HPDE6-E6E7 (cell line): ENCODE measurements at regions not wholly inside any gene's neighbourhood (a gene's known extent, or its start where the extent isn't known, plus 50 kb on each side); places are given as distances from the start of the nearest gene placed in this dataset.
A peak's percentile ranks its signal among the peaks of the same experiment; 100 is the strongest.
"Not testable (repeated sequence)": the region's sequence is repeated elsewhere in the genome, so short reads cannot be mapped to it uniquely, and the experiment has no call there.

Experiments used
- DNase-seq: peaks from one replicate; pipeline ENCODE4 v3.0.0; 2011; ENCODE audit warnings: missing footprints; ENCODE audit errors: extremely low spot score

DNA sequence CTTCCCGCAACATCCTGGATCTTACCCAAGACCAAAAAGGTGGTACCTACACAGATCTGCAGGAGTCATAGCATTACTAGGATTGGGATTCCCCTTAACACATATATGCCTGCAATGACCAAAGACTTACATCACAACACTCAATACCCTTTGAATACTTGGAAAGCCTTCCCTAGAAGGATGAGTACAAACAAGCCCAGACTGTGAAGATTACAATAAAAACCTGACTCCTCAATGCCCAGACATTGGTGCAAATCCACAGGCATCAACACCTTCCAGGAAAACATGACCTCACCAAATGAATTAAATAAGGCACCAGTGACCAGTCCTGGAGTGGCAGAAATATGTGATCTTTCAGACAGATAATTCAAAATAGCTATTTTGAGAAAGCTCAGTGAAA, 326.8 kb downstream of the TBL1XR1 start:
- DNase-seq, result no peak

DNA sequence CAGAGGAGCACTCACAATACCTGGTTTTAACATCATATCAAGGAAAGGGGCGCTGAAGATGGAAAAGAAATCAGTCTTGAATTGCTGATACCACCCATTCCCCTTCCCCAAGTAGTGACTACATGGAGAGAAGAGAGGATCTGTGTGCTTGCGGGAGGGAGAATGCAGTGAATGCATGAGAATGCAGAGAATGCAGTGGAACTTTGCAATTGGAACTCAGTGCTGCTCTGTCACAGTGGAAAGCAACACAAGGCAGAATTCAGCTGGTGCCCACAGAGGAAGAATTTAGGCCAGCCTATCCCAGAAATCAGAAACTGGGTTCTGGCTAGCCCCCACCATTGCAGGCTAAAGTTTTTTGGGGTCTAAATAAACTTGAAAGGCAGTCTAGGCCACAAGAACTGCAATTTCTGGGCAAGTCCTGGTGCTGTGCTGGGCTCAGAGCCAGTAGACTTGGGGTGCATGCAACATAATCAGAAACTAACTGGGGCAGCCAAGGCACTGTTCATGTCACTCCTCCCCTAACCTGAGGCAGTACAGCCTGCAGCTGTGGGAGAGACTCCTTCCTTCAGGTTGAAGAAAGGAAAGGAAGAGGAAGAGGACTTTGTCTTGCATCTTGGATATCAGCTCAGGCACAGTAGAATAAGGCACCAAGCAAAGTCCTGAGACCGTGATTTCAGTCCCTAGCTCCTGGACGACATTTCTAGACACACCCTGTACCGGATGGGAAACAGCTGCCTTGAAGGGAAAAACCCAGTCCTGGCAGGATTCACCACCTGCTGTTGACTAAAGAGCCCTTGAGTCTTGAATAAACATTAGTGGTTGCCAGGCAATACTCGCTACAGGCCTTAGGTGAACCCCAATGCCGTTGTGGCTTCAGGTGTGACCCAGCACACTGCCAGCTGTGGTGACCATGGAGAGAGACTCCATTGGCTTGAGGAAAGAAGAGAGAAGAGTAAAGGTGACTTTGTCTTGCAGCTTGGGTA, 329.3 kb downstream of the TBL1XR1 start:
- no peak for DNase-seq

DNA sequence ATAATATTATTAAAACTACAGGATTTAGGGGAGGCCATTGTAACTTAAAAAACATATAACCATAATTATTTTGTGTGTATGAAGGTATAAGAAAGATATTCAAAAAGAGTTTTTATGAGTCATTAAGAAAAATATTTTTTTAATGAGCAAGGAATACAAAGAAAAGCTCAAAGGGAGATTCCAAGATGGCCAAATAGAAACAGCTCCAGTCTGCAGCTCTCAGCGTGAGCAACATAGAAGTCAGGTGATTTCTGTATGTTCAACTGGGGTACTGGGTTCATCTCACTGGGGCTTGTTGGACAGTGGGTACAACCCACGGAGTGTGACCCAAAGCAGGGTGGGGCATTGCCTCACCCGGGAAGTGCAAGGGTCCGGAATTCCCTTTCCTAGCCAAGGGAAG, 336.1 kb downstream of the TBL1XR1 start:
- no peak for DNase-seq

DNA sequence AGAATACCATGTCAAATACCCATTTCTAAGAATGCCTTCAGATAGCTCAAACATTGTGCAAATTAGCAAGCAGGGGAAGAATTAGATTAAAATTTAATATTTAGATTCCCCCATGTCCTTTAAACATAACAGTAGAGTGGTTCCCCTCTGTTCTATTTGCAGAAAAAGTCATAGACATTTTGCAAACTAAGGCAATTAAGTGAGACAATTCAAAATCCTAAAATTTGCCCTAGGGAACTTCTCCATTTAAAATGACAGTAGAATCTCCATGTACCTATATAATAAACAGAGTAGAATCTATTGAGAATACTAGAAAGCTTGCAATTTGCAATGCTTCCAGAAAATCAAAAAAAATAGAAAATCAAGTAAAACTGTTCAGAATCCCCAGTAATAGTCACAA, 340.6 kb downstream of the TBL1XR1 start:
- DNase-seq, result no peak

DNA sequence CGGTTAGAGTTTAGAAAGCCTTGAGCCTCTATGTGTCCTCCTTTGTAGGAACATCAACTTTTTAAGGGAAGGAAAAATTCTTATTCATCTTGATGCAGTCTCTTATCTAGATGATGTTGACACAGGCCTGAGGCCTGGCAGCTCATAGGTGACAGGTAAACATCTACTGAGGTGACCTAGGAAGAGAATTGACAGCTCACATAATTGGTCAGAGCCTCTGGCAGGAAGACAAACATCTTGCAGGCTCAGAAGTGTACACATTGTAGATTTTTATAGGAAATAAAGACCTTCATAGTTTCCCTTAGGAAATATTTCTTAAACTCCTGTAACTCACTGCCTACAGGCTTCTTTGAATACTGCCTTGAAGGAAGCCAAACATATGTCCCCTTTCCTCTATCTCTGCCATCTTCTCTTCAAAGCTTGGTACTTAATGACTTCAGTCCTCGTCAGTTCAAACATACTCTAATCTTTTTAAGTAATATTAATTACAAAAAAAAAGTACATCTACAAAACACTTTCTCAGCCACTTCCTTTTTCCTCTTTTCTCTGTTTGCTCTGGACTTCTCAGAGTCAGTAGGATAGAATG, 341.3 kb downstream of the TBL1XR1 start:
- DNase-seq, result no peak

DNA sequence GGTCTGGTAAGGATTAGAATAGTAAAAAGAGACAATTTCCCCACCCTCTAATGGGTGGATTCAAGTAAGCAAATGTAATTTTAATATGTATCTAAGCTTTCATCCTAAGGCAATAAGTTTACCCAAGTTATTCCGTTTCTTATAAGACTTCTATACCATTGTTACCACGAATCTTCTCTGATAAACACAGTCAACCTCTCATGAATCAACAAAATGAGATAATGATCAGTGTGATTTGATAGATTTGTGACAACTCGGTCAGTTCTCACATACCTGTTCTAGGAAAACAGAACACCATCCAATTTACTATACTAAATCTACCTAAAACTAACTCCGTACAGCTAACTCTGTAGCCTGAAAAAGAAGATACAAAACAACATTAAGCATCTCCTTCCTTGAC, 342.1 kb downstream of the TBL1XR1 start:
- DNase-seq, result no peak

DNA sequence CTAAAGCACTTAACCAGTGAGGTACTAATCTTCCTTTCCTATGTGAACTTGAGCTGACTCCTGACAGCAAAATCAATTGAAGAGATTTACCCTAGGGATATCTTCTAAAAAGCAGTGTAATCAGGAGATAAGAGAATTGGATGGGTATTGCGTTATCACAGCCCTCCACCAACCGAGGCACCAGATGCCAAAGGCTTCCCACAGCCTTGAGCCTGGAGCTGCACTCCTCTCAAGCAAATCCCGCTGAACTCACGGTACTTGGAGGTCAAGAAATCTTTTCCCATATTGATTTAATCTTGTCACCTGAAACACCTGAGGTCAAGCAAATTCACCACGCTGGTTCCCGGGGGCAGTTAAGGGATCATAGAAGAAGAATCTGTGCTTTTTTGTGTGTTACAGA, 346.8 kb downstream of the TBL1XR1 start:
- DNase-seq, result no peak

DNA sequence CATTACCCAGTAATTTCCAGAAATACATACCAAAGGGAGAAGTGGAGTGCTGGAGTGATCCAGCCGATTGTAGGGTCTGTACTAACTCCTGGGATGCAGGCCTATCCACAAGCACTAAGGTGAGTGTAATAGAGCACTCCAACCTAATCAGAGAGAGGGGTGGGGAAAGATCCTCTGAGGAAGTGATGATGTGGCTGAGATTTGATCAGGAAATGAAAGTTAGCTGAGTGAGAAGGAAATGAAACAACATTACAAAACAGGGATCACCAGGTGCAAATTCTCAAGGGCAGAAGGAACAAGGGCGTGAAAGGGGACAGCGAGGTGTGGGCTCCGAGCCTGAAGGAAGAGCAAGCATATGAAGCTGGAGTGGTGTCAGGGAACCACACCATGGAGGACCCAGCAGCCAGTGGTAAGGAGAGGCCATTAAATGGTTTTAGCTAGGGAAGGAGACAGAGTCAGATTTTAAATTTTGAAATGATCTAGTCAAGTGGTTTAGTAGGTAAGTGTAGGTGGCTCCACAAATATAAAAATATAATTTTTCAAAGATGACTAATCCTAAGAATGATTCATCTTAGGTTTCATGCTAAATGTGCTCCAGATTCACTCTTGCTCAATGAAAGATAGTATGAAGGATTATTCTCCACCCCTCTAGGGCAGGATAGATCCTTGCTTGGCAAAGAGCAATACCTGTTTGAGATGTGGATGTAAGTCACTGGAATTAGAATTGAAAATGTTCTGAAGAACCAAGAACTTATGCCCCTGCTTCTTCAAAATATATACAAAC, 348.7 kb downstream of the TBL1XR1 start:
- DNase-seq, result peak; percentile 68

DNA sequence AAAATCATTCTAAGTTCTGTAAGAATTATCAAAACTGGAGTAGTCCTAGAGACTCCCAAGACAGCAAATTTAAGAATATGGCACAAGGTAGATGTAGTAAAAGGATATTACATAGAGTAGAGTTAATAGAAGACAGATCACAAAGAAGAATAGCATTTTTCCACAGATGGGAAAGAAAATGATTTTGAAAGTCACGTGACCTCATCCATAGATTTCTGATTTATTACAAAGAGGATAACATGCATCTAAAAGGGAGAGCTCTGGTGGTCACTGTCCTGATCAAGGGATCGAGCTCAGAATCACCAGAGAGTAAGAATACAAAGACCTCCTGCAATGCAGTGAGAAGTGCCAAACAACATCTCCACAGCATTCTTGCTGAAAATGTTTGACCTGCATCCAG, 354.4 kb downstream of the TBL1XR1 start:
- no peak for DNase-seq

DNA sequence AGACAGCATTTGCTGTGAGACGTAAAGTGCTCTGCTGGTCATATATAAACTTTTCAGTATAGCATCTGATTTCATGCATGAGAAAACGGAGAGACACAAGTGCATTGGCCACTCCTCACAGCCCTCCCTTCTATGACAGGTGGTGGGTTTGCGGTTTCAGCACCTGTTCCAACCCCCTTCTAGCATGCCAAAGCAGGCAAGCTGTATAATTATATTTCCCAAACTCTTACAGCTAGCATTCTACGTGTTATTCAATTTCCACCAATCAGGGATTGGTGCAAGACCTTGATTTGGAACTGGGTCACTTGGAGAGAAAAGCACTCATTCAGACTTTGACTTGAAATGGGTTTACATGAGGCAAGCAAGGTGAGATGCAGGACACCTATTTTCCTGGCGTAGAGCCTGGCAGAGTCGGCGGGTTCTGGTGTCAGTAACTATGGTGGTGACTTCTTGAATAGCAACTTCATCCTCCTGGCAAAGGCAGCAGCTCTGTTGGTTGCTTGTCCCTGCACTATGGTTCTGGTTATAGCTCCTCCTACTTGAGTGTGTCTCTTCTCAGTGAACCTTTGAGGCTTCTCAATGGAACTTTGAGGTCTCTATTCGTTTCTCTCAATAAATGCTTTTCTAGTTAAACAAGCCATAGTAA, 356.5 kb downstream of the TBL1XR1 start:
- DNase-seq, result no peak

DNA sequence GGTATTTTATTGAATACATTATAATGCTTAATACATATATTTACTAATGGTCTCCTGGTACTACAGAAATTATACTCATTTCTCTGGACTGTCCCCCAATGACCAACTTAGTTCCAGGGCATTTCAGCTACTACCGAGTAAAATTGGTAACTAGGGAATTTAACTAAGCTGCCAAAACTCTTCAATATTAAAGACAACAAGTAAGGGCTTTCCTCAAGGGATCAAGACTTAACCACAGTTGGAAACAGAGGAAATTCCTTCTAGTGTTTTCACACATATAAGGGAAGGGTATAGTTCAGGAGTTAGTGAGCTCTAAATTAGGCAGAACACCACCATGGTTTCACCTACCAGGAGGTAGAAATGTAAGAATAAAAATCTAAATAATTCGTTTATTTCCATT, 357.4 kb downstream of the TBL1XR1 start:
- DNase-seq, result no peak

DNA sequence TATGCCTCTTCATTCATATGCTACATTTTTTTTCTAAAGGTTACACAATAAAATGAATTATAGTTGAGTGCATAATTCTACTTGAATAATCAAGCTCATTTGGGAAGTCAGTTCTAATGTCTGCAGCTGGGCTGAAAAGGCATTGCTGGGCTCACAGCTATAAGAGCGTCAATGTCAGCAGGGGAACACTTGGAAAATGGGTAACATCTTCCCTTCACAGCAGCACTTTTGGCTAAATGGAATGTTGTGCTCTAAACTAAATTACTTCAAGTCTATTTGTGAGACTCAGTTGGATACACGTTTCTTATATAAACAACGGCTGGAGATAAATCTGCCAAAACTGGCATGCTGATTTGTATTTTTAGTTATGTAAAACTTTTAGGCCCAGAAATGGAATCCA, 357.8 kb downstream of the TBL1XR1 start:
- no peak for DNase-seq

DNA sequence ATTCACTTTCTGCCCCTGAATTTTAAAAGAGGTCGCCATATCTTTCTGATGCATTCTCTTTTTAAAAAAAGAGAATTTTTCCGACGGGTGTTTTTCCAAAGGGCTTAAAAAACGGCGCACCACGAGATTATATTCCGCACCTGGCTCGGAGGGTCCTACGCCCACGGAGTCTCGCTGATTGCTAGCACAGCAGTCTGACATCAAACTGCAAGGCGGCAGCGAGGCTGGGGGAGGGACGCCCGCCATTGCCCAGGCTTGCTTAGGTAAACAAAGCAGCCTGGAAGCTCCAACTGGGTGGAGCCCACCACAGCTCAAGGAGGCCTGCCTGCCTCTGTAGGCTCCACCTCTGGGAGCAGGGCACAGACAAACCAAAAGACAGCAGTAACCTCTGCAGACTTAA, 370.0 kb downstream of the TBL1XR1 start:
- DNase-seq, result not testable (repeated sequence)

DNA sequence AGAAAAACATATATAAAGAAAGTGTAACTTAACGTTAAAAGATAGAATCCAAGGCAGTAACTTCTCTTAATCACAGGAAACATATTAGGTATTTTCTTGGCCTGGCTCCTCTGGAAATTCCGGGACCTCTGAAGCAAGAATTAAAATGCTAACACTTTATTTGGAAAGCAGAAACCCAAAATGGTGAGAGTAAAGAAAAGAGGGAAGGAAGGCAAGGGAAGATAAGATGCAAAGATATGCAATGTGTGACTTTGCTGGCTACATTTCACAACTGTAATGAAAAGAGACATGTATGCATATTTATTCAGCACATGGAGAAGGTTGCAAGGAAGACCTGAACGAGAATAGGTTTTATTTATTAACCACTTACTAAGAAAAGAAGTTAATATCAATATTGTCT, 372.5 kb downstream of the TBL1XR1 start:
- DNase-seq, result no peak

DNA sequence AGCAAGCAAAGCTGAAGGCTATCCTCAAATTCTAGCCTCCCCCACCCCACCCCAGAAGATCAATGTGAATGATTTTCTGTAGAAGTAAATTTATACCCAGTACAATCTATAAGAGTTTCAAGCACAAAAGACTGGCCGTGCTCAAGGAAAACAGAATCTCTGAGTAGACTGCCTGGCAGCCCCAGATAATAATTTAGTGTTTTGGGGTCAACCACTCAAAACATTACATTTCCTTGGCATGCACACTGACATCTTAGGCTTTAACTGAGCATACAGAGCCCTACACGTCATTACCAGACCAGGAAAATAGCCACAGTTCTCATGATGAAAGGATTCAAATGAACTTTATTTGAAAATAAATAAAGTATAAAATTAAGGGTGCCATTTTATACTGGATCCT, 376.5 kb downstream of the TBL1XR1 start:
- DNase-seq, result no peak

DNA sequence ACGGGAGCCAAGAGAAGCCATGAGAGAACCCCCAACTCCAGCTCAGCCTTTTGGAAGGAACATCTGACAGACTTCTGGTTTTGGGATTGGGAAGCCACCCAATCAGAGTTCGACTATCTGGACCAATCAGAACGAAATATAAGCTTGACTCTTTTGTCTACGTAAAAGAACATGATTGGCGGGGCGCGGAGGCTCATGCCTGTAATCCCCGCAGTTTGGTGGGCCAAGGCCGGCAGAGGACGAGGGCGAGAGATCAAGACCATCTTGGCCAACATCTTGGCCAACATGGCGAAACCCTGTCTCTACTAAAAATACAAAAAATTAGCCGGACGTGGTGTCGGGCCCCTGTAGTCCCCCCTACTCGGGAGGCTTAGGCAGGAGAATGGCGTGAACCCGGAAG, 380.3 kb downstream of the TBL1XR1 start:
- DNase-seq, result no peak

DNA sequence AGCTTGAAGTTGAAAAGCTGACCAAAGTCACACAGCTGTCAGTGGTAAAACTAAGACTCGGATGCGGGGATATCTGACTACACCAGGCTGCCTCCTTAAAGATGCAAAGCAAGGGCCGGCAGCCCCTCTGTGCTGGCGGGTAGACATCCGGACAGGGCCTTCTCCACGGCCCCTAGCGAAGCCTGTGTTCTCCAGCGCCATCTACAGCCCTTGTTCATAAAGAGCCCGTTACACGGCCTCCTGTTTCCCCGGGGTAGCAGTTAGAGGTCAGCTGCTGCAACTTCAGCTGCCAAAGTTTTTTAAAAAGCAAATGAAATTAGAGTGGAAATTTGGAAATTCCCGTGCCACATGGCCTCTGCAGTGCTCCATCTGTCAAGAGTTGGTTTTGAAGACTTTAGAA, 383.0 kb downstream of the TBL1XR1 start:
- peak; percentile 22 for DNase-seq

DNA sequence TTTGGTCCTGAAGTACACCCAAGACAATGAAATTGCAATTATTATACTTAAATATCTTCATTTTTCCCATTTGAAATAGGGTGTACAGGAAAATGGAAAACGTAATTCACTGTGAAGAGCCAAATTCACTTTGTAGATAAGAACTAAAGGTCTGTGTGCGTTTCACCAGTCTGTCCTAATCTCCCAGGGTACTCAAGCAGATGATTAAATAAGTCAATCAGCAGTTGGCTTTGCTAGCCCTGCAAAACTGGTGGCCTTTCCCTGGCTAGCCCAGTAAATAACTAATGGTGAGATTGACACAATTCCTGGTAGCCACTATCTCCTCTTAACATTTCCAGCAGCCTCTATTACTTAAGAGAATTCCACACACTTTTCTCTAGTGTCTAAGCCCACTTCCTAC, 389.3 kb downstream of the TBL1XR1 start:
- DNase-seq, result no peak

DNA sequence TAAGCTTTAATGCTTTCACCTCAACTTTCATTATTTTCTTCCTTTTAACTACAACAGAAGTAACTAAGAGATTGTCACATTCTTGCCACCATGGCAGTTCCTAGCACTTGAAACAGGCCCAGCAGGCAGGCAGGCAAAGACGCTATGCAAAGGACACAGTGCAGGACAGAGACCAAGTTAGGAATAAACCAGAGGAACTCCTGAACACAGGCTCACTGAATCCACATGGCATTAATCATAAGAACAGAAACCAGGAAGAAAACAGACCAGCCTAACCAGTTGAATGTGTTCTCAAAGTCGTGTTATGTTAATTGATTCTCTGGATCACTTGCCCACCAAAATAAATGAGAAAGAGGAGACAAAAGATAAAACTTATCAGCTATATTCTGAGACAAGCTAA, 397.6 kb downstream of the TBL1XR1 start:
- peak; percentile 22 for DNase-seq

DNA sequence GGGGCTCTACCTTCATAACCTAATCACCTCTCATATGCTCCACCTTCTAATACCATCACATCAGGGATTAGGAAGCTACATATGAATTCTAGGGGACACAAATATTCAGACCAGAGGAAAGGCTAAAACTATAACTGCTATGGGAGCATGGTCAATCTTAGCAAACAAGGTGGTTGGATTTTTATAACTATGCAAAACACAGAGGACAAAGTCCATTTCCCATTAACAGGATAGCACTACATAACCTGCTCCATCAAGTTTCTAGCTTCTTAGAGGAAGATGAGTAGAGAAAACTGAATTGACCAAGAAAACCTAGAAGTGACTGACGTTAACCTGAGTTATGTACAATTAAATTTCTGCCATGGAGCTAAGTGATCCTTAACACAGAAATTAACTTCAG, 398.6 kb downstream of the TBL1XR1 start:
- DNase-seq, result no peak

DNA sequence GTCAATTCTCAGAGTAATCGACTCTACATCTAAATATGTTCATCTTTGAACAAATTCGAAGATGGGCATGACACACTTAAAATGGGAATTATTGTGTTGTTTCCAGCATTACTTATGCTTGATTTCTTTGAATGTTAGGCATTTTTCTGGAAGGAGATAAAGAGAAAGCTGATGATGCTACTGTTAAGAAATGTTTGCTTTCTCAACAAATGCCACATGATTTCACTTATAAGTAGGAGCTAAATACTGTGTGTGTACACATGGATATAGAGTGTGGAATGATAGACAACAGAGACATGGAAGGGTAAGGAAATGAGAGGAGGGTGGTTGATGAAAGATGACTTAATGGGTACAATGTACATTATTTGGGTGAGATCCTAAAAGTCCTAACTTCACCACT, 400.9 kb downstream of the TBL1XR1 start:
- DNase-seq, result no peak

DNA sequence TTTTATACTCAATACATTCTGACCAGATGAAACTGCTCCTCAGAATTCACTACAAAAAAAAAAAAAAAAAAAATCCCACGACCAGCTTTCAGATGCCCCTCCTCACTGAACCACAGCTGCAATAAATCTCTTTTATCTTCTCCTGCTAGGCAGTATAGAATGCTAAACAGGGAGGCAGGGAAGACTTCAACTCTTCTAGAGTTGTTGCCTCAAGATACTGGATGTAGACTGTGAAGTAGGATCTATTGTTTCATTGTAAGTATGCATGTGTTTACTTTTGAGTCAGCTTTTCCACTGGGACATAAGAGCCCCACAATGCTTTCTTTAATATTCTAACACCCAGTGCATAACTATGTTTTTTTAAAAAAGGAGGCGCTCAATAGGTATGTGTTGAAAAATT, 401.4 kb downstream of the TBL1XR1 start:
- DNase-seq, result no peak
